Keratinocyte (primary cell): ENCODE measurements at regions not wholly inside any gene's neighbourhood (a gene's known extent, or its start where the extent isn't known, plus 50 kb on each side); places are given as distances from the start of the nearest gene placed in this dataset.

ENCODE experiments used
- DNase-seq: peaks from one replicate; pipeline ENCODE4 v3.0.0-alpha.2; 2011; ENCODE audit warnings: low read depth, missing footprints, low spot score
- FAIRE-seq: peaks from 2 replicates; lab custom pipeline; 2011; peaks lifted over from hg19 to GRCh38; lab: Jason Lieb, UNC
- H2AFZ ChIP-seq: 2 replicates; pipeline ENCODE4 v1.6.0; 2012; ENCODE audit warnings: low read length, control low read depth, inconsistent platforms; ENCODE audit not compliant: control insufficient read depth
- H3K27ac ChIP-seq: 2 replicates; pipeline ENCODE4 v1.5.1; 2011; ENCODE audit warnings: low read length; ENCODE audit not compliant: control insufficient read depth, insufficient read depth
- H3K27me3 ChIP-seq: 3 replicates; pipeline ENCODE4 v1.6.0; 2011; ENCODE audit warnings: low read length; ENCODE audit not compliant: control insufficient read depth, insufficient read depth; ENCODE audit errors: extremely low read depth
- H3K36me3 ChIP-seq, 2 experiments: 2 replicates in 1 of 2; 3 replicates in 1 of 2; pipeline ENCODE4 v1.5.1; 2011; ENCODE audit warnings: low read length in 2 of 2, mild to moderate bottlenecking in 1 of 2; ENCODE audit not compliant: control insufficient read depth in 2 of 2, insufficient read depth in 2 of 2; ENCODE audit errors: extremely low read depth in 1 of 2
- H3K4me1 ChIP-seq: 3 replicates; pipeline ENCODE4 v1.5.1; 2011; ENCODE audit warnings: low read length; ENCODE audit not compliant: control insufficient read depth, insufficient read depth; ENCODE audit errors: extremely low read depth
- H3K4me2 ChIP-seq: 3 replicates; pipeline ENCODE4 v1.6.0; 2011; ENCODE audit warnings: low read depth, low read length; ENCODE audit not compliant: control insufficient read depth, insufficient read depth; ENCODE audit errors: extremely low read depth
- H3K4me3 ChIP-seq, 3 experiments: fragments of 200-600 bp in 1 of 3; sonication (generic) in 1 of 3; 2 replicates in 2 of 3; 3 replicates in 1 of 3; pipeline ENCODE4 v1.5.1; 2011 to 2016; ENCODE audit warnings: low read length in 3 of 3, mild to moderate bottlenecking in 3 of 3, control low read depth in 2 of 3, inconsistent platforms in 1 of 3, low read depth in 1 of 3, mixed read lengths in 1 of 3, mixed run types in 1 of 3, moderate library complexity in 1 of 3; ENCODE audit not compliant: control insufficient read depth in 2 of 3, insufficient read depth in 2 of 3; ENCODE audit errors: extremely low read depth in 1 of 3
- H3K79me2 ChIP-seq: 2 replicates; pipeline ENCODE4 v1.6.0; 2012; ENCODE audit warnings: low read length; ENCODE audit not compliant: control insufficient read depth, insufficient read depth
- H3K9ac ChIP-seq: 3 replicates; pipeline ENCODE4 v1.6.0; 2011; ENCODE audit warnings: low read length; ENCODE audit not compliant: control insufficient read depth, insufficient read depth; ENCODE audit errors: extremely low read depth
- H3K9me1 ChIP-seq: 3 replicates; pipeline ENCODE4 v1.6.0; 2011; ENCODE audit warnings: low read length; ENCODE audit not compliant: control insufficient read depth, insufficient read depth; ENCODE audit errors: extremely low read depth
- H3K9me3 ChIP-seq: 2 replicates; pipeline ENCODE4 v1.5.1; 2012; ENCODE audit warnings: low read depth, low read length; ENCODE audit not compliant: control insufficient read depth
- H4K20me1 ChIP-seq: 3 replicates; pipeline ENCODE4 v1.6.0; 2011; ENCODE audit warnings: low read length; ENCODE audit not compliant: control insufficient read depth, insufficient read depth; ENCODE audit errors: extremely low read depth
- CTCF ChIP-seq, 3 experiments: IDR thresholded peaks in 1 of 3; conservative IDR thresholded peaks in 1 of 3; optimal IDR thresholded peaks in 1 of 3; 2 replicates in 2 of 3; 3 replicates in 1 of 3; pipeline versions ENCODE3 to v1.5.1; 2011; ENCODE audit warnings: low read length in 3 of 3, mild to moderate bottlenecking in 3 of 3, moderate library complexity in 2 of 3, control low read depth in 1 of 3, inconsistent platforms in 1 of 3; ENCODE audit not compliant: insufficient read depth in 2 of 3; ENCODE audit errors: extremely low read depth in 1 of 3
- EZH2 ChIP-seq: IDR thresholded peaks from one replicate; pipeline ENCODE4 v1.6.1; 2012; ENCODE audit warnings: inconsistent platforms, mild to moderate bottlenecking, low read length, moderate library complexity
- dilution Hi-C: fragments of 300-500 bp; cut with MboI; formaldehyde crosslinking; loops from one replicate; pipeline ENCODE4 v1.7.0; 2020; ENCODE audit warnings: low sequenced_read_pairs; ENCODE audit not compliant: extremely low pct_ligation_motif_present

- no peaks in the 10 kb centered on the region for H3K79me2 ChIP-seq
- H3K4me1 ChIP-seq: no peaks in the 10 kb centered on the region
- TF ChIP-seq CTCF (optimal IDR thresholded peaks at IDR 0.05 in 1 of 3, IDR thresholded peaks at IDR 0.05 in 1 of 3, conservative IDR thresholded peaks at IDR 0.05 in 1 of 3; ENCODE audit: extremely low read depth in 1 of 3, insufficient read depth in 2 of 3, low read length in 3 of 3): no peak
- TF ChIP-seq EZH2: no peak
- H3K4me3 ChIP-seq: no peak overlapping the region
- no peaks in the 10 kb centered on the region for H4K20me1 ChIP-seq
- no peaks in the 10 kb centered on the region for H3K36me3 ChIP-seq
- no peak overlapping the region for H3K9ac ChIP-seq
- no peaks in the 10 kb centered on the region for H3K9me3 ChIP-seq
- no peak overlapping the region for H2AFZ ChIP-seq
- H3K27me3 ChIP-seq: no peaks in the 10 kb centered on the region
- no peaks in the 10 kb centered on the region for H3K9me1 ChIP-seq
- H3K4me2 ChIP-seq: no peak overlapping the region
- DNase-seq (no peak), FAIRE-seq (no peak)
- H3K27ac ChIP-seq: no peak overlapping the region
- dilution Hi-C loops: no loop called here
Observed at GRCh38 chr7:48786951-48787350, 137.4 kb upstream of the CDC14C start.

- no peak for DNase-seq
- H3K9ac ChIP-seq: no peak overlapping the region
- dilution Hi-C loops: no loop called here
- H2AFZ ChIP-seq: no peak overlapping the region
- TF ChIP-seq EZH2 (no peak), CTCF (optimal IDR thresholded peaks at IDR 0.05 in 1 of 3, IDR thresholded peaks at IDR 0.05 in 1 of 3, conservative IDR thresholded peaks at IDR 0.05 in 1 of 3; ENCODE audit: extremely low read depth in 1 of 3, insufficient read depth in 2 of 3, low read length in 3 of 3) (no peak)
- H3K27ac ChIP-seq: no peak overlapping the region
- no peak overlapping the region for H3K4me3 ChIP-seq
- H3K4me1 ChIP-seq: no peaks in the 10 kb centered on the region
- H3K9me1 ChIP-seq: no peaks in the 10 kb centered on the region
- FAIRE-seq: no peak
- no peak overlapping the region for H3K4me2 ChIP-seq
- no peaks in the 10 kb centered on the region for H3K36me3 ChIP-seq
- H3K27me3 ChIP-seq: no peaks in the 10 kb centered on the region
- no peaks in the 10 kb centered on the region for H4K20me1 ChIP-seq
- no peaks in the 10 kb centered on the region for H3K79me2 ChIP-seq
- H3K9me3 ChIP-seq: no peaks in the 10 kb centered on the region
Observed at GRCh38 chr7:48803250-48803649, 121.1 kb upstream of the CDC14C start.
